GM19455 (cell line): ENCODE measurements at regions not wholly inside any gene's neighbourhood (a gene's known extent, or its start where the extent isn't known, plus 50 kb on each side); places are given as distances from the start of the nearest gene placed in this dataset.
A peak's percentile ranks its signal among the peaks of the same experiment; 100 is the strongest.
"Not testable (repeated sequence)": the region's sequence is repeated elsewhere in the genome, so short reads cannot be mapped to it uniquely, and the experiment has no call there.

Source experiments
- ATAC-seq: cut with Tn5 transposase; IDR thresholded peaks from one replicate; pipeline ENCODE4 v1.9.1; 2021; ENCODE audit not compliant: unreplicated experiment

DNA sequence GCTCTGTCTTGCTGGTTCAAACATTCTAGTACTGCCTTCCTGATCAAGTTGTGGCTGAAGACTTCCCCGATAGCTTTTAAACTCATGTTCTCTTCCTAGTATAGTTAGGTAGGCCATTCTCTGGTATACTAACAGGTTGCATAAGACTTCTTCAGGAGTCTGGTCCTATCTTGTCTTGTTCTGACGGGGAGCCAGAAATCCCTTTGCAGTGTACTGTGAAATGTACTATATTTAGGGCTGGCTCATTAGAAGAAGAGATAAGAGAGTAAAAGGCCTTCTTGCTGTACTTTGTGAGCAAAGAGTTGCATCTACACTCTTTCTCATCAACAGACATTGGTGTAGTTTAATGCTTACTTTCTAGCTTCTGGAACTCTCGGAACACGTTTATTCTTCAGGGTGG is 331.9 kb downstream of the NUP35 start:
- ATAC-seq: no peak

DNA sequence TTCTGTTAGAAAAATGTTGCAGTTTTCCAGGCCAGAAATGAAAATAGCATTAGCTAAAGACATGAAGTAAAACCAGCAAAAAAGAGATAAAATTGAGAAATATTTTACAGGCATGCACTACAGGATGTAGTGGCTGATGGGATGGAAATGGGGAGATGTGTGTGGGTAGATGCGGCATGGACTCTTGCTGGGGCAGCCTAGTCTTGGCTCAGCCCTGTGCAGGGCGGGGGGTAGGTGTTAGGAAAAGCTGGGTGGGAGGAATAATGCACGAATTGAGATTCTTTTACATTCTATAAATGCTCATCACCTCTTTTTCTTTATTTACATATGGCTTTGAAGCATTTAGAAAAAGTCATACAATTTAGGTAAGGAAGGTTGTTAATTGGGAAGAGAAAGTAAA is 334.2 kb downstream of the NUP35 start:
- ATAC-seq: no peak

DNA sequence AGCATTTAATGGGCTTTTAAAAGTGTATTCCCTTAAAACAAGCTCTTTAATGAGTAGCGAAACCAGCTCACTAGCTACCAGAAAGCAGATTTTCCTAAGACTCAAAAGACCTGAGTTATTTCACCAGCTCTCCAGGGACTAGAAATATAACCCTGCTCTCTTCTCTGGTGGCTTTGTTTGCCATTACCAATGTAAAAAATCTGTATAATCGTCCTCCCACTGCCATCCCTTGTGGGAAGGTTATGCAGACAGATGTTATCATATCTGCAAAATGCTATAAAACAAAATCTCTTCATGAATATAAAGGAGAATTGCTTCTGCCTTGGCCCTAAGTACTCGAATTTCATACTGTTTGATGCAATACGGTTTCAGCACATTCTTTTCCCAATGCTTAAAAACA is 335.2 kb downstream of the NUP35 start:
- ATAC-seq: no peak

DNA sequence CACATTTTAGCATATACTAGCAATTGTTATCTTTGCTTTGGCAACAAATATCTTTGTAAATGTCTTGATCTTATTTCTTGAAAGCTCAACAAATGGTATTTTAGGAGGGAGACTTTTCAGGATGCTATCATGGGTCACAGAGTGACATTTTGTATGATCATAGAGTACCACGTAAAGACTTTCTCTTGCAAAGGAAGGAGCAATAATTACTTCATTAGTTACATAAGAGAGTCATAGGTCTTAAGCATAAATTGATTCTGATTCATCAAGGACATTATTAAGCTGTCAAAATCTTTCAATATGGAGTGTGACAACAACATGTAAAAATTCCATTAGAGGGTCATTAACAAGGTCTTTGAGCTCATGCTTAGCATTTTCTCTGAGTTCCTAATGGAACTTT is 339.6 kb downstream of the NUP35 start:
- no peak for ATAC-seq

DNA sequence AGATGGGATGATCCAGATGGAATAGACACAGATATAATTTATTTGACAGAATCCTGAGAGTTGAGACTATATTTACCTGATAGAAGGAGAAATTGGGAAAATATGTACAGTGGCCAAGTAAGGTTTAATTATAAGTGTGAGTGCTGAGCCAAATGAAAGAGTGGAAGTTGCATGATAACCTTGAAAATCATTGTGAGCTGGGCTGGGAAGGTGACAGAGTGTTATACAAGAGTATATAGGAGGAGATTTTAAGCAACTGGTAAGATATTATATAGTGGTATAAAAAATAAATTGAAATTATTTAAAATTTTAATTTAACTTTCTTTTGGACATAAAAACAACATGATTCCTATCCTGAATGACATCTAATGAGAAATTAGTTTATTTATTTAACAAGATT is 340.8 kb downstream of the NUP35 start:
- ATAC-seq: no peak

DNA sequence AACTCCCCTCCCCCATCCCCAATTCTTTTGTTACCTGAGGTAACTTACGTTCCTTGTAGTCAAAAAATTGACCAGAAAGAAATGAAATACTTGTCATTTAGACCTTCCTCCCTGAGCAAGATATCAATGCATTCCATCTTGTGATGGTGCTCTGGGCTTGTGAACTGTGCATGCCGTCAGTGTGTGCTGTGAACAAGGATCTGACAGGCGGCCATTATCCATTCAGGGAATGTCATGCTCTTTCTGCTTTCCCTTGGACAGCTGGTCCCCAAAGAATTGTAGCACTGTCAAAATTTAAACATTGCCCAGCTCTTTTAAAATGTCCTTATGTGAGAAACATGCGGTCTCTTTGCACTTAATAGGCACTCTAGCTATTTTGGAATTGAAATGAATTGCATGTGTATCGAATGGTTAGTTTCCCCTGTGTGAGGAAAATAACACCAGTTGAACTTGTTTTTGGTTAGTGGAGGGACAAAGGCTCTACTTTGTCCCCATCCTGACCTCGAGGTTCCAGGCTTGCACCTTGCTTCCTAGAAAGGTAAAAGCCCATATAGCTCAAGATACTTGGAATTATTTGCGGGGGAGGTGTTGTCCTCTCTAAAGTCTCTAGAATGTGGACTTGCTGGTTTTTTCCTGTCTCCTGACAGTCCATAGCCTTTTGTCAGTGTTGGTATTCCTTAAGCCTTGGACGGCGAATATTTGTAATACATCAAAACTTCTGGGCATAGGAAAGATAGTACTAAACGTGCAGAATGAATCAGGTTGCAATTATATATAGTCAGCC is 350.9 kb downstream of the NUP35 start:
- no peak for ATAC-seq

DNA sequence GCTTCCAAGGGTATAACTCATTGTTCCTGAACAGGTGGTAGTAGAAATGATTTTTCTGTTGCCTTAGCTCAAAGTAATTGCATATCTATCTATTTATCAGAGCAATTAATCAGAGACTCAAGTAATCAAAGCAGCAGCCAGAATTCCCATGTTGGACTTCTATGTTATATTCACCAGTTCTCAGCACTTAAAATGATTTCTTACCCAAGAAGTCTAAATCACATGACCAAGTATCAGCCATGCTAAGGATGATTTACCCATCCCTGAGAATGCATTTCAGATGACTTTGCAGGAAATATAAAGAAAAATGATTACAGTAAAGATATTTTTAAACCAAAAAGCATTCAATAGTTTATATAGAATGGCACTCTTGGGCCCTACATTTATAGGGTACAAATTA is 352.2 kb downstream of the NUP35 start:
- ATAC-seq: no peak

DNA sequence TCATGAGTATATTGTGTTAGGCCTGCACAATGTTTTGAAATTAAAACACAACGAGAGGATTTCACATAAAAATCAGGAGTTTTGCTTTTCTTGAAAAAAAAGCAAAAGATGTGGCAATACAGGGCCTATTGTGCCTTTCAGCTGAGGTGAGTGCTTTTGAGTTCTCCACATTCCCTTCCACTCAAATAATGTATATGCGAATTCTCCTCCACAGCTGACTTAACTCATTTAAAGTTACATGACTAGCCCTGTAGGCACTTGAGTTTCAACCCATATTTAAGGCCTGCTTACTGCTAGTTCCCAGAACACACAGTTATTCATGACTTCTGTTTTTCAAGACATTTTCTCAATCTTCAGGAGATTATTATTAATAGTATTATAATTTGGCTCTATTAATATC is 353.1 kb downstream of the NUP35 start:
- ATAC-seq: no peak

DNA sequence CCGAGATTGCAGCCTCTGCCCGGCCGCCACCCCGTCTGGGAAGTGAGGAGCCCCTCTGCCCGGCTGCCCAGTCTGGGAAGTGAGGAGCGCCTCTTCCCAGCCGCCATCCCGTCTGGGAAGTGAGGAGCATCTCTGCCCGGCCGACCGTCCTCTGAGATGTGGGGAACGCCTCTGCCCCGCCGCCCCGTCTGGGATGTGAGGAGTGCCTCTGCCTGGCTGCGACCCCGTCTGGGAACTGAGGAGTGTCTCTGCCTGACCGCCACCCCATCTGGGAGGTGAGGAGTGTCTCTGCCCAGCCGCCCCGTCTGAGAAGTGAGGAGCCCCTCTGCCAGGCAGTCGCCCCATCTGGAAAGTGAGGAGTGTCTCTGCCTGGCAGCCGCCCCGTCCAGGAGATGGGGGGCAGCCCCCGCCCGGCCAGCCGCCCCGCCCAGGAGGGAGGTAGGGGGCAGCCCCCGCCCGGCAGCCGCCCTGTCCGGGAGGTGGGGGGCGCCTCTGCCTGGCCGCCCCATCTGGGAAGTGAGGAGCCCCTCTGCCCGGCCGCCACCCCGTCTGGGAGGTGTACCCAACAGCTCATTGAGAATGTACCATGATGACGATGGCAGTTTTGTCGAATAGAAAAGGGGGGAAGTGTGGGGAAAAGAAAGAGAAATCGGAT is 354.8 kb downstream of the NUP35 start:
- not testable (repeated sequence) for ATAC-seq

DNA sequence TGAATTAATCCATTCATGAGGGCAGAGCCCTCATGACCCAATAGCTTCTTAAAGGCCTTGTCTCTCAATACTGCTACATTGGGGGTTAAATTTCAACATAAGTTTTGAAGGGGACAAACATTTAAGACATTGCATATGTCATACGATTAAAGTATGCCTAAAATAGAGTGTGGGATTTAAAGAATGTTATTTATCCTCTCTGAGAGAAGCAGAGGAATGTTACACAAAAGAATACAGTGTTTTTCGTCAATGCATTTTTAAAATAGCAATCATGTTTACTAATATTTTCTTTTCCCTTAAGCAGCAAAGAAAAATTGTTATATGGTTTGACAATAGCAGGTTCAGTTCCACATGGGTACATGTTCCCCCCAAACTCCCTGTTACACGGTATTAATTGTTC is 363.1 kb downstream of the NUP35 start:
- ATAC-seq: no peak

DNA sequence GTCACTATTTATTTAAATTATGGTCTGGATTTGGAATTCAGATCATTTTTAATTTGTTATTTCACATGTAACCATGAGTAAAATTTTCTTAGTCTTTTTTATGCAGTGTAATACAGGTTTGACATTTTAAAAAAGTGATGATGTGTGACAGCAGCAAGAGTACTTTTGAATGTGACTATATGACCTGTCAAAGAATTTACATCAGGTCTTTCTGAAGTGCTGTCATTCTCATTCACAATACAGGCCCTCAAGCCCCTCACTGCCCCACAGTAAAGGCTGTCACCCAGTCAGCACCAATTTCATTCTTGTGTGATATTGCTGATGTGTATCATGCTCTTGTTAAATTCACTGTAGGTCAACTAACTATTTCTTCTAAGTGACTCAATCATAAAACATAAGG is 364.2 kb downstream of the NUP35 start:
- ATAC-seq: no peak

DNA sequence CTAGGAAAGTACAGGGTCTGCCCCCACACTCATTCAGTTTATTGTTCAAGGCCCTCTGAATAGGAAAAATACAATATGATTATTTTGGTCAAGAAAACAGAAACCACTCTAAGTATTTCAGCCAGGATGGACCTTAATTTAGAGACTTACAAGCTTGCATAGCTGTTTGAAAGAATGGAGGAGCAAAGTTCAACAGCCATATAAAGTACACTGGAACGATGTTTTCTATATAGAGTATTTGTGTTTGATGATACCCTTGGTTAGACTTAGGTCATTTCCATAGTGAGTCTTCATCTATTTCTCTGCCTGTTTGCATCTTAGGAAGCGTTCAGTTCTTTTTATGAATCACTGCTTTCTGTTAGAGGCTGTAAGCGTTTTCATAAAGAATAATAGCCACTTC is 366.2 kb downstream of the NUP35 start:
- ATAC-seq: no peak

DNA sequence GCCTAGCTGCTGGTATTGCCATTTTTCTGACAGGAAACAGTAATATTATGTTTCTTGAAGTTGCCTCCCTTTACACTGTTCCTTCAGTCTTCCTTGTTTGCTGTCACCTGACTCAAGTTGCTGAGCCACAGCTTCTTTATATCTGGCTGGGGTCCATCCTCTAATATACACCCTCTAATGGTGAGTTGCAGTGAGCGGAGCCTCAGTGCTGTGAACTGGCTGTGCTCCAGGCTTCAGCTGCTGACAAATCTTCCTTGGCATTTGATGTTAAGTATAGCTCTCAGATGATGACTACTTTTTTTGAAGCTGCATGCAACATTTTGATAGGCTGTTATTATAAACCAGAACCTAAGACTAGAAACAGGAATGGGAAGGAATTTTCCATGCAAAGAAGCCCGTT is 366.7 kb downstream of the NUP35 start:
- ATAC-seq: no peak

DNA sequence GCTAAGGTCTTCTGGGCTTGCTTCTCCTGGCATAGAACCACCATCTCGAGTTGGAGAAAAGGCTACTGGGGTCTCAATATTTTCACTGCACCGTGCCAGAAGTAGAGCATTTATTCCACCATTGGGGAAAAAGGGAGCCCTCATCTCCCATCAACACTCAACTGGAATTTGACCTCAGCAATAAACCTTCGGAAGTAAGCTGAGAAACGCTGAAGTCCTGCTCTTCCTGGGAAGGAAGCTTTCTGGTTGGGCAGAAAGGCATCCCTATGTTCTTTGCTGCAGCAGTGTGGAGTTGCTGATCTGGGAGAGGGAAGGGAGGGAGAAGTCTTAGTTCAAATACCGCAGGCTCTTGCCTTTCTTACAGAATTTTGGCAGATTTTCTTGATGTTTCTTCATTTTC is 368.8 kb downstream of the NUP35 start:
- ATAC-seq: no peak

DNA sequence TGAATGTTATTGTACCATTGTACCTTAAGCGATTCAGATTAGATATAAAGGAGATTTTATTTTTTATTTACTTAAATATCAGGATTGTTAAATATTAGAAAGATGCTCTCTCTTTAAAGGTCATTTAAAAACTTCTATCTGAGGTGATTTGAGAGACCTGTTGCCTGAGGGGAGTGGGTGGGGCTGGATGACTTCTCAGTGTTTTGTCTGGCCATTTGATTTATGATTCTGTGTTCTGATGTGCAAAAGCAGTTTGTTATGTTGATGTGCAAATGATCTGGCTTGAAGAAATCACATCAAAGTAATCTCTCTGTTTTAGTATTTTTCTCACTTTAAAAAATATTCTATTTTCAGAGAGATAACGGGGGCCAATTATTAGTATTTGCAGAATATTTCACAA is 370.8 kb downstream of the NUP35 start:
- ATAC-seq: no peak

DNA sequence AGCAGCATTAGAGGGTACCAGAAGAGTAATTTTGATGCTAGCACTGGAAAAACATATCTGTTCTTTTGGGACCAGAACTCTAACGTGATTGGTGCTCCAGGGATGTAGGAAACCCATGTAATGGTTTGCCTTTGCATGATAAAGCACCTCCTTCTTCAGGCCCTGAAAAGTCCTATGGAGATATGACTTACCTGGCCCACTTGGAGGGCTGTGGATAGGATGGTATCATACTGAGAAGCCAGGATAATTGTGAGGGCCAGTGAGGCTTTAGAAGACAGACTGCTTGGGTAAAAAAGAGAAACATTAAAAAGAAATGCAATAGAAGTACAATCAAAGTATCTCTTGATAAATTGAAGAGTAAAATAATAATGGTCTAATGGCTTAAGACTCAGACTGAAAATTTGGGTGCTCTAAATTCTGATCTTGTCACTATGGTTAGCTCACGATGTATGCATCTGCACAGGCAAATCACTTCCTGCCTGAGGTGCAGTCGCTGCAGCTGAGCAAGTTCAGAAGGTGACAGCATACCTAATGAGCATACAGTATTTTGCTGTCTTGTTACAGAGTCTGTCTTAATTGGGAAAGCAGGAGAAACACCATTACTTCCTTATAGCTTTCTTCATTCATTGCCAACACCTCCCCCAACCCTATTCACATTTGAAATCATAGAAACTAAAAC is 371.5 kb downstream of the NUP35 start:
- ATAC-seq: peak; percentile 77

DNA sequence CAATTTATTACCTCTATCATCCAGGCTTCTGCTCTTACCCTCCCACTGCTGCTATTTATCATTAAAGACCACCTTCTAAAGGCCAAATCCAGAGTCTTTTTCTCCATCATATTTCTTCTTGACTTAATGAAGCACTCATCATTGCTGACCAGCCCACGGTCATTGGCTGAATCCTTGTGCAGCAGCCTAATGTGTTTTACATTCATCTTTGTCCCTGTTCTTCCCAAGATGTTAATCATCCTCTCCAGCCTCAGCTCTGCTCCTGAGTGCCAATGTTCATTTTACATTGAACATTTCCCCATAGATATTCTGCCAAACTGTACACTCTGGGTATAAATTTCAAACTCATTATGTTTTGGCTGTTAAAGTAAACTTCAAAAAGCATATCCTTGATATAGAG is 373.6 kb downstream of the NUP35 start:
- ATAC-seq: no peak

DNA sequence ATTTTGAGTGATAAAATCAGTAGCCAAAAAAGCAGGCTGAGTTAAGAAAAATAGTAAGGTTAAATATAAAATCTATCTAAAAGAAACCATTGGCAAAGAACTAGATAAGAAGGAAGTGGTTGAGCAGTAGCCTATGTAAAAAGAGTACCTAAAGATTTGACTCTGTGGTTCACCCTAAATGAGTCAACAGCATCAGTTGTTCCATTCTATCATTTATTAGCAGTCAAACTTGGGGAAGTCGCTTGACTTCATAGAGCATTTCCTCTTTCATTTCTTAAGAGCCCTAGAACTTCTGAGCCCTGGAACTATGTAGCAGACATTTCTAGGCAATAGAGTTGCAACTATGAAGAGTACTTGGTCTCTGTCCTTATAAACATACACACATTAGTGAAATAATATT is 381.7 kb downstream of the NUP35 start:
- ATAC-seq: no peak

DNA sequence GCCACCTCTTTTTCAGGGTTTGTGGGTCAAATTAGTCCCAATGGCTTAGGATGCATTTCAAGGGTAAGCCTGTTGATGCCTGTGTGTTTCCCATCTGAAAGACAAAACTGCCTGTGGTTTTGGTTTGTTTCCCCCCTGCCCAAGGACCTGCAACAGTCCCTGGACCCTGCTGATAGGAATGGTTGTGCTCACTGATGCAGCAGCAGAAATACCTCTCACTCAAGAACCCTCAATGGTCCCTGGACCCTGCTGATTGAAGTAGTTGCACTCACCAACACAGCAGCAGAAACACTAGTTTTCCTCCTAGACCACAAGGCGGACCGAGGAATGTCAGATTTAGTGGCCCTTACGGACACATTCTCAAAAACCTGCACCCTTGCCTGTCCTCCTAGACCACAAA is 386.9 kb downstream of the NUP35 start:
- no peak for ATAC-seq

DNA sequence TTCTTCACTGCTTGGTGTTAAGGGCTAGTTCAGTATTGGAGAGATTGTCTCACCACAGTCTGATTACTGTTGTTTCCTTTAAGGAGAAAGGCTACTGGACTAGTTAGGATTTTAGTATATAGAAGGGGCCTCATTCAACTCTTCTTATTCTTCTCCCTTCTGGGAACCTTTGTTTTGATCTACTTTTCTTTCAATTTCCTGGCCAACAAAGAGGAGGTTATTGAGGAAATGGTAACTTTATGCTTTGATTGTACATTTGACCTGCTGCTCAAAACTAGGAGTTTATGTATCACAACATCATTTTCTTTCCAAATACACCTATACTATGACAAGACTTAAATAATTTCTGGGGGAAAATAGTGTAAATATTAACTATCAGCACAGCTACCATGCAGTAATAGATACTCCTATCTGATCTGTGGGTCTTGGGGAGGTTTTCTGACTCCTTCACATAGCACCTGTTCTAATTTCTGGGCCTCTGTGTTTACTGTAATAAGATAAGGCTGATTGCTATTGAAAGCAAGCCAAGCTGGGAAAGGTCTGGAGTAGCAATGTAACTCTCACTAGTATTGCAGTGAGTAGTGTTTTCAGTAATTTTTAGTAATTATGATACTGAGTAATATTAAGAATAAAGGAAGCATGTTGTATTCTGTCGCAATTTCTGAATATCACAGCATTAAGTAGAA is 395.3 kb downstream of the NUP35 start:
- no peak for ATAC-seq

DNA sequence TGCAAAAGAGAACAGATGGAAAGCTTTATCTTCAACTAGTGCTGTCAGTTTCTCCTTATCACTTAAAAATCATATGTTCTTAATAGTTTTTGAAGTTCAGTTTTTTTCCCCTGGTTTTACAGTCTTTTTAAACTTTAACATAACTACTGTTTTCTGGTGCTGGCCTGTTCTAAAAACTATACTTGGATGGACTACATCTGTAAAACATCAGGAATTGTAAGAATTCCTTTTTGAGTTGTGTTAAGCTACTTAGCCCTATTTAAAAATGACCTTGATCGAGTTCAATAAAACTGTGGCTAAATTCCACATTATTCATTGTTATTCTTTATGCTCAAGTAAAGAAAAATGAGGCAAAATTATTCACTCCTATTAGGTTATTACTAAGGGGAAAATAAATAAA is 397.7 kb downstream of the NUP35 start:
- ATAC-seq: no peak
